Endothelial cell of umbilical vein (primary cell): ENCODE measurements at regions not wholly inside any gene's neighbourhood (a gene's known extent, or its start where the extent isn't known, plus 50 kb on each side); places are given as distances from the start of the nearest gene placed in this dataset.

Experiments used
- BruUV-seq: library from RNA; stranded (reverse); fragments of 400-500 nt; replicated peaks from 2 replicates; lab custom pipeline; 2021; lab: Mats Ljungman, UMichigan
- CTCF ChIA-PET: fragments of 300-600, 350-600 bp; sonication (Branson Sonifier 250); formaldehyde crosslinking; loops from one replicate; lab custom pipeline; 2021; ENCODE audit warnings: antibody characterized with exemption, inconsistent platforms; lab: Charles Lee
- POLR2A ChIA-PET: fragments of 300-600, 350-600 bp; sonication (Branson Sonifier 250); formaldehyde crosslinking; loops from one replicate; lab custom pipeline; 2021; ENCODE audit warnings: antibody characterized with exemption, inconsistent platforms; lab: Charles Lee
- DNase-seq: peaks from one replicate; pipeline ENCODE4 v3.0.0-alpha.2; 2011; ENCODE audit warnings: low read depth, low spot score
- FAIRE-seq: peaks from 2 replicates; lab custom pipeline; 2011; peaks lifted over from hg19 to GRCh38; lab: Jason Lieb, UNC
- H2AFZ ChIP-seq: 2 replicates; pipeline ENCODE4 v1.6.0; 2012; ENCODE audit warnings: low read depth, low read length, control low read depth, inconsistent platforms
- H3K27ac ChIP-seq: 2 replicates; pipeline ENCODE4 v1.5.1; 2011; ENCODE audit warnings: low read depth, mild to moderate bottlenecking, control low read depth, low read length, moderate library complexity; ENCODE audit not compliant: insufficient read depth
- H3K27me3 ChIP-seq, 2 experiments: 2 replicates each; pipeline versions ENCODE4 v1.6.0 to v1.6.1; 2011; ENCODE audit warnings: low read length in 2 of 2, mixed read lengths in 1 of 2; ENCODE audit not compliant: control insufficient read depth in 2 of 2, insufficient read depth in 2 of 2
- H3K36me3 ChIP-seq, 2 experiments: 2 replicates in 1 of 2; 3 replicates in 1 of 2; pipeline ENCODE4 v1.5.1; 2011; ENCODE audit warnings: low read length in 2 of 2, mild to moderate bottlenecking in 1 of 2, moderate library complexity in 1 of 2; ENCODE audit not compliant: control insufficient read depth in 2 of 2, insufficient read depth in 2 of 2; ENCODE audit errors: extremely low read depth in 1 of 2
- H3K4me1 ChIP-seq: 3 replicates; pipeline ENCODE4 v1.5.1; 2011; ENCODE audit warnings: mild to moderate bottlenecking, low read length; ENCODE audit not compliant: control insufficient read depth, insufficient read depth; ENCODE audit errors: extremely low read depth
- H3K4me2 ChIP-seq: 2 replicates; pipeline ENCODE4 v1.6.1; 2011; ENCODE audit warnings: low read length, control low read depth, mixed read lengths; ENCODE audit not compliant: insufficient read depth
- H3K4me3 ChIP-seq, 3 experiments: fragments of 200-600 bp in 1 of 3; sonication (generic), shearing (Covaris generic) in 1 of 3; replicated peaks in 1 of 3; 2 replicates each; pipeline ENCODE4 v1.5.1; 2011 to 2016; ENCODE audit warnings: control low read depth in 3 of 3, low read length in 3 of 3, mild to moderate bottlenecking in 2 of 3, inconsistent platforms in 1 of 3, low read depth in 1 of 3, moderate library complexity in 1 of 3; ENCODE audit not compliant: insufficient read depth in 1 of 3
- H3K79me2 ChIP-seq: 2 replicates; pipeline ENCODE4 v1.6.0; 2012; ENCODE audit warnings: low read length, inconsistent platforms; ENCODE audit not compliant: control insufficient read depth, insufficient read depth
- H3K9ac ChIP-seq: replicated peaks from 2 replicates; pipeline ENCODE3; 2011; ENCODE audit warnings: low read length, control low read depth; ENCODE audit not compliant: insufficient read depth; ENCODE audit errors: extremely low read depth
- H3K9me1 ChIP-seq: replicated peaks from 3 replicates; pipeline ENCODE4 v1.6.0; 2011; ENCODE audit warnings: mild to moderate bottlenecking, low read length; ENCODE audit not compliant: control insufficient read depth, insufficient read depth; ENCODE audit errors: extremely low read depth
- H3K9me3 ChIP-seq: replicated peaks from 2 replicates; pipeline ENCODE4 v1.5.1; 2012; ENCODE audit warnings: low read length, inconsistent platforms; ENCODE audit not compliant: control insufficient read depth, insufficient read depth
- H4K20me1 ChIP-seq: replicated peaks from 2 replicates; pipeline ENCODE3; 2011; ENCODE audit warnings: mild to moderate bottlenecking, low read length; ENCODE audit not compliant: control insufficient read depth, insufficient read depth; ENCODE audit errors: extremely low read depth
- CTCF ChIP-seq, 2 donors: IDR thresholded peaks; 1 replicate in 1 of 2; 2 replicates in 1 of 2; pipeline ENCODE4 v1.5.1; 2011; ENCODE audit warnings: low read length in 2 of 2, mild to moderate bottlenecking in 2 of 2, moderate library complexity in 2 of 2, control low read depth in 1 of 2, inconsistent platforms in 1 of 2, low read depth in 1 of 2; ENCODE audit not compliant: insufficient read depth in 1 of 2; ENCODE audit errors: extremely low read depth in 1 of 2
- EZH2 ChIP-seq: IDR thresholded peaks from 2 replicates; pipeline ENCODE4 v1.6.1; 2012; ENCODE audit warnings: borderline replicate concordance, low read depth, mild to moderate bottlenecking, moderate library complexity, low read length, inconsistent platforms; ENCODE audit not compliant: severe bottlenecking
- FOS ChIP-seq: IDR thresholded peaks from 2 replicates; pipeline ENCODE4 v1.6.1; 2011; ENCODE audit warnings: mild to moderate bottlenecking, low read length, moderate library complexity, borderline replicate concordance; ENCODE audit not compliant: insufficient read depth
- GATA2 ChIP-seq: IDR thresholded peaks from 2 replicates; pipeline ENCODE4 v1.7.0; 2011; ENCODE audit warnings: low read depth, mild to moderate bottlenecking, moderate library complexity, mixed read lengths, low read length; ENCODE audit not compliant: insufficient read length, insufficient read depth
- JUN ChIP-seq: IDR thresholded peaks from 2 replicates; pipeline ENCODE4 v1.6.1; 2011; ENCODE audit warnings: borderline replicate concordance, low read depth; ENCODE audit not compliant: insufficient read length, insufficient read depth
- MAX ChIP-seq: IDR thresholded peaks from 2 replicates; pipeline ENCODE4 v1.6.1; 2011; ENCODE audit not compliant: insufficient read depth, insufficient read length
- MYC ChIP-seq: IDR thresholded peaks from one replicate; pipeline ENCODE4 v1.6.1; 2011; ENCODE audit warnings: mild to moderate bottlenecking, low read depth, low read length
- POLR2A ChIP-seq: IDR thresholded peaks from 2 replicates; pipeline ENCODE4 v1.6.1; 2012; ENCODE audit warnings: low read depth, mild to moderate bottlenecking, control low read depth, low read length
- POLR2AphosphoS5 ChIP-seq: IDR thresholded peaks from 2 replicates; pipeline ENCODE4 v1.6.1; 2012; ENCODE audit warnings: low read depth, mild to moderate bottlenecking, control low read depth, low read length, moderate library complexity; ENCODE audit not compliant: insufficient read depth
- dilution Hi-C: fragments of 300-500 bp; cut with MboI; formaldehyde crosslinking; loops from one replicate; pipeline ENCODE4 v1.15.0; 2019; ENCODE audit warnings: low sequenced_read_pairs; ENCODE audit not compliant: extremely low pct_ligation_motif_present
- intact Hi-C: fragments of 100-400 bp; cut with micrococcal nuclease; formaldehyde crosslinking; loops from one replicate; pipeline ENCODE4 v1.10.0; 2022

GRCh38 chr10:64484811-64485330 is 963.7 kb downstream of the REEP3 start:
- no peaks in the 10 kb centered on the region for H4K20me1 ChIP-seq
- ChIA-PET CTCF (no interaction called here), POLR2A (no interaction called here)
- H3K79me2 ChIP-seq: no peaks in the 10 kb centered on the region
- intact Hi-C loops (no loop called here), dilution Hi-C loops (no loop called here)
- no peaks in the 10 kb centered on the region for H3K9me3 ChIP-seq
- no peak overlapping the region for H3K4me2 ChIP-seq
- DNase-seq: no peak
- no peak overlapping the region for H2AFZ ChIP-seq
- TF ChIP-seq MAX (no peak), GATA2 (no peak), CTCF (IDR thresholded peaks at IDR 0.05; ENCODE audit: extremely low read depth in 1 of 2, insufficient read depth in 1 of 2, low read depth in 1 of 2, low read length in 2 of 2) (no peak), MYC (no peak), EZH2 (no peak), FOS (no peak), POLR2AphosphoS5 (no peak), POLR2A (no peak), JUN (no peak)
- no peaks in the 10 kb centered on the region for H3K9me1 ChIP-seq
- H3K27me3 ChIP-seq: no peaks in the 10 kb centered on the region
- H3K9ac ChIP-seq: no peak overlapping the region
- H3K27ac ChIP-seq: no peak overlapping the region
- no peak for FAIRE-seq
- H3K4me1 ChIP-seq: no peaks in the 10 kb centered on the region
- no TSS peak for BruUV-seq
- H3K4me3 ChIP-seq: no peak overlapping the region
- no peaks in the 10 kb centered on the region for H3K36me3 ChIP-seq
